Stomach (tissue), 4 donors: ENCODE measurements at regions not wholly inside any gene's neighbourhood (a gene's known extent, or its start where the extent isn't known, plus 50 kb on each side); places are given as distances from the start of the nearest gene placed in this dataset.

Experiments used
- EP300 ChIP-seq: sonication (generic); formaldehyde crosslinking; IDR thresholded peaks from one replicate; pipeline ENCODE4 v1.6.1; 2017; ENCODE audit warnings: antibody characterized with exemption
- POLR2AphosphoS5 ChIP-seq, 3 donors: sonication (generic); formaldehyde crosslinking; IDR thresholded peaks; one replicate each; pipeline ENCODE4 v1.6.1; 2016; ENCODE audit warnings: antibody characterized with exemption in 3 of 3
- TF ChIP-seq, protein P1 (sequence below), 7 experiments: fragments of 450-650 bp in 4 of 7; fragments of 200-600 bp in 3 of 7; sonication (generic) in 3 of 7; IDR thresholded peaks; one replicate each; pipeline ENCODE4 v1.5.1; 2016 to 2019; ENCODE audit warnings: antibody characterized with exemption in 7 of 7, control low read depth in 2 of 7, mild to moderate bottlenecking in 1 of 7

DNA sequence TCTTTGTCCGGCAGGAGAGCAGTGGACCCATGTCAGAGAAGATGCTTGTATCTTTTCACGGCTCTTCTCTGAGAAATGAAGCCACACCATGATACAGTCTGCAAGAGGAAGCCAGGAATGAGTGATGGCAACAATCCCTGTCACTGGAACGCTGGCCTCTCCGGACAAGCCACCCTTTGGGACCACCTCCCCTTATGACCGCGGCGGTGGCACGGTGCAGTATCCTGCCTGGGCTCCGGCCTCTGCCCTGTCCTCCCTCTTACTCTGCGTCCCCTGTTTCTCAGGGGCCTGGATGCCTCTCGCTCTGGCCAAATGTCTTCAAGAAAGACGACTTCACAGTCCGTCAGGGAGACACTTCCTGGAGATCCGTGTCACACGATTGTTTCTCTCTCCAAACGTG is 370.5 kb downstream of the ZNF716 start:
- TF ChIP-seq, protein P1, sequence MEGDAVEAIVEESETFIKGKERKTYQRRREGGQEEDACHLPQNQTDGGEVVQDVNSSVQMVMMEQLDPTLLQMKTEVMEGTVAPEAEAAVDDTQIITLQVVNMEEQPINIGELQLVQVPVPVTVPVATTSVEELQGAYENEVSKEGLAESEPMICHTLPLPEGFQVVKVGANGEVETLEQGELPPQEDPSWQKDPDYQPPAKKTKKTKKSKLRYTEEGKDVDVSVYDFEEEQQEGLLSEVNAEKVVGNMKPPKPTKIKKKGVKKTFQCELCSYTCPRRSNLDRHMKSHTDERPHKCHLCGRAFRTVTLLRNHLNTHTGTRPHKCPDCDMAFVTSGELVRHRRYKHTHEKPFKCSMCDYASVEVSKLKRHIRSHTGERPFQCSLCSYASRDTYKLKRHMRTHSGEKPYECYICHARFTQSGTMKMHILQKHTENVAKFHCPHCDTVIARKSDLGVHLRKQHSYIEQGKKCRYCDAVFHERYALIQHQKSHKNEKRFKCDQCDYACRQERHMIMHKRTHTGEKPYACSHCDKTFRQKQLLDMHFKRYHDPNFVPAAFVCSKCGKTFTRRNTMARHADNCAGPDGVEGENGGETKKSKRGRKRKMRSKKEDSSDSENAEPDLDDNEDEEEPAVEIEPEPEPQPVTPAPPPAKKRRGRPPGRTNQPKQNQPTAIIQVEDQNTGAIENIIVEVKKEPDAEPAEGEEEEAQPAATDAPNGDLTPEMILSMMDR (IDR thresholded peaks at IDR 0.05): no peak
- TF ChIP-seq EP300 (no peak), POLR2AphosphoS5 (IDR thresholded peaks at IDR 0.05) (no peak)
